A673 (cell line): ENCODE measurements at regions not wholly inside any gene's neighbourhood (a gene's known extent, or its start where the extent isn't known, plus 50 kb on each side); places are given as distances from the start of the nearest gene placed in this dataset.

Experiments used
- BruUV-seq: library from RNA; stranded (reverse); fragments of 400-500 nt; replicated peaks from 2 replicates; lab custom pipeline; 2021; lab: Mats Ljungman, UMichigan
- CTCF ChIA-PET: fragments of 300-600 bp; sonication (Branson Sonifier 250); formaldehyde crosslinking; loops from one replicate; lab custom pipeline; 2022; ENCODE audit warnings: antibody characterized with exemption; lab: Charles Lee
- POLR2A ChIA-PET: fragments of 300-600 bp; sonication (Branson Sonifier 250); formaldehyde crosslinking; loops from one replicate; lab custom pipeline; 2022; ENCODE audit warnings: antibody characterized with exemption; ENCODE audit not compliant: low non-redundant PET; lab: Charles Lee
- DNase-seq: peaks from one replicate; pipeline ENCODE4 v3.0.0-alpha.2; 2015; ENCODE audit warnings: low spot score
- H3K27ac ChIP-seq: fragments of 200-600 bp; sonication (generic); 2 replicates; pipeline ENCODE4 v1.5.1; 2016; ENCODE audit warnings: mixed run types, low read depth, mild to moderate bottlenecking, mixed read lengths, antibody characterized with exemption, low read length; ENCODE audit not compliant: poor library complexity, severe bottlenecking
- H3K27me3 ChIP-seq: fragments of 200-600 bp; sonication (generic); replicated peaks from 2 replicates; pipeline ENCODE4 v1.6.1; 2017; ENCODE audit warnings: mixed run types, low read depth, mild to moderate bottlenecking, mixed read lengths, antibody characterized with exemption, low read length; ENCODE audit not compliant: insufficient read depth, poor library complexity
- H3K36me3 ChIP-seq: fragments of 200-600 bp; sonication (generic); 2 replicates; pipeline ENCODE4 v1.6.1; 2016; ENCODE audit warnings: mixed run types, mild to moderate bottlenecking, mixed read lengths, antibody characterized with exemption, low read length; ENCODE audit not compliant: insufficient read depth, poor library complexity, severe bottlenecking
- H3K4me1 ChIP-seq: fragments of 200-600 bp; sonication (generic); 2 replicates; pipeline ENCODE4 v1.6.1; 2017; ENCODE audit warnings: mixed run types, mild to moderate bottlenecking, mixed read lengths, antibody characterized with exemption, low read length; ENCODE audit not compliant: insufficient read depth, poor library complexity, severe bottlenecking
- H3K4me3 ChIP-seq: fragments of 200-600 bp; sonication (generic); 2 replicates; pipeline ENCODE4 v1.5.1; 2016; ENCODE audit warnings: low read depth, mixed run types, mild to moderate bottlenecking, mixed read lengths, low read length; ENCODE audit not compliant: poor library complexity, severe bottlenecking
- H3K9me3 ChIP-seq: fragments of 200-600 bp; sonication (generic); 2 replicates; pipeline ENCODE4 v1.6.1; 2016; ENCODE audit warnings: mixed run types, low read depth, mild to moderate bottlenecking, mixed read lengths, antibody characterized with exemption, low read length; ENCODE audit not compliant: poor library complexity, severe bottlenecking
- EZH2 ChIP-seq: fragments of 200-600 bp; sonication (generic); IDR thresholded peaks from 2 replicates; pipeline ENCODE4 v1.6.1; 2017; ENCODE audit warnings: borderline replicate concordance, low read depth, mild to moderate bottlenecking, mixed read lengths, antibody characterized with exemption, low read length; ENCODE audit not compliant: poor library complexity, severe bottlenecking
- intact Hi-C: fragments of 100-400 bp; cut with micrococcal nuclease; formaldehyde crosslinking; loops from one replicate; pipeline ENCODE4 v1.10.0; 2022; ENCODE audit not compliant: unreplicated experiment
- TF ChIP-seq, protein P1 (sequence below): fragments of 300-800, 200-600 bp; sonication (generic); conservative IDR thresholded peaks from 2 replicates; pipeline ENCODE4 v1.5.1; 2017; ENCODE audit warnings: low read depth, mild to moderate bottlenecking, antibody characterized with exemption, low read length, moderate library complexity, mixed read lengths

DNA sequence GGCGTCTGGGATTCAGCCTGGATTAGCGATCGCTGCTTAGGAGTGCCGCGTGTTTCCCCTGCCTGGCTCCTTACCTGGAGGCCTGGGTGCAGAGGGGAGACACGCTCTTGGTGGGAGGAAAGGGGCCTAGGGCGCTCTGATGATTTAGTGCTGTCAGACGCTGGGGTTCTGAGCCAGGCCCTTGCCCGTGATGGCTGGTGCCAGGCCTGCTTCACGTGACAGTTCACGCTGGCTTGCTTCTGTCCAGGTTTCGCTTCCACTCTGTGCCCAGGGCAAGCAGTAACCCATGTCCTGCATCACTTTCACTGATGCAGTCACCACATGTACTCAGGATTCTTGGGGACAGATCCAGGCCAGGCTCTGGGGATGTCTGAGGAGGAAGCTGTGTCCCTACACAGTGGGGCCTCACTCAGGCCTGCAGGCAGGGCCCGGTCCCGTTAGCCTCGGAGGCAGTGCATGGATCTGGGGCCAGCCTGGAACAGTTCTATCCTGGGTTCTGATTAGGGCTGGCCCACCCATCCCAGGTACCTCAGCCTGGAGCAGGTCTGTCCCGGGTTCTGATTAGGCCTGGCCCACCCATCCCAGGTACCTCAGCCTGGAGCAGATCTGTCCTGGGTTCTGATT lies 1220.9 kb downstream of the BRD1 start:
- Histone ChIP-seq H3K27me3 (no peaks in the 10 kb centered on the region), H3K4me1 (no peaks in the 10 kb centered on the region), H3K36me3 (peaks cover 8% of the 10 kb centered on the region), H3K4me3 (no peak overlapping the region), H3K9me3 (no peaks in the 10 kb centered on the region), H3K27ac (no peak overlapping the region)
- DNase-seq: no peak
- BruUV-seq: no TSS peak
- CTCF ChIA-PET: no interaction called here
- intact Hi-C loops: no loop called here
- TF ChIP-seq EZH2: no peak
- TF ChIP-seq, protein P1, sequence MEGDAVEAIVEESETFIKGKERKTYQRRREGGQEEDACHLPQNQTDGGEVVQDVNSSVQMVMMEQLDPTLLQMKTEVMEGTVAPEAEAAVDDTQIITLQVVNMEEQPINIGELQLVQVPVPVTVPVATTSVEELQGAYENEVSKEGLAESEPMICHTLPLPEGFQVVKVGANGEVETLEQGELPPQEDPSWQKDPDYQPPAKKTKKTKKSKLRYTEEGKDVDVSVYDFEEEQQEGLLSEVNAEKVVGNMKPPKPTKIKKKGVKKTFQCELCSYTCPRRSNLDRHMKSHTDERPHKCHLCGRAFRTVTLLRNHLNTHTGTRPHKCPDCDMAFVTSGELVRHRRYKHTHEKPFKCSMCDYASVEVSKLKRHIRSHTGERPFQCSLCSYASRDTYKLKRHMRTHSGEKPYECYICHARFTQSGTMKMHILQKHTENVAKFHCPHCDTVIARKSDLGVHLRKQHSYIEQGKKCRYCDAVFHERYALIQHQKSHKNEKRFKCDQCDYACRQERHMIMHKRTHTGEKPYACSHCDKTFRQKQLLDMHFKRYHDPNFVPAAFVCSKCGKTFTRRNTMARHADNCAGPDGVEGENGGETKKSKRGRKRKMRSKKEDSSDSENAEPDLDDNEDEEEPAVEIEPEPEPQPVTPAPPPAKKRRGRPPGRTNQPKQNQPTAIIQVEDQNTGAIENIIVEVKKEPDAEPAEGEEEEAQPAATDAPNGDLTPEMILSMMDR: no peak
- POLR2A ChIA-PET: no interaction called here

DNA sequence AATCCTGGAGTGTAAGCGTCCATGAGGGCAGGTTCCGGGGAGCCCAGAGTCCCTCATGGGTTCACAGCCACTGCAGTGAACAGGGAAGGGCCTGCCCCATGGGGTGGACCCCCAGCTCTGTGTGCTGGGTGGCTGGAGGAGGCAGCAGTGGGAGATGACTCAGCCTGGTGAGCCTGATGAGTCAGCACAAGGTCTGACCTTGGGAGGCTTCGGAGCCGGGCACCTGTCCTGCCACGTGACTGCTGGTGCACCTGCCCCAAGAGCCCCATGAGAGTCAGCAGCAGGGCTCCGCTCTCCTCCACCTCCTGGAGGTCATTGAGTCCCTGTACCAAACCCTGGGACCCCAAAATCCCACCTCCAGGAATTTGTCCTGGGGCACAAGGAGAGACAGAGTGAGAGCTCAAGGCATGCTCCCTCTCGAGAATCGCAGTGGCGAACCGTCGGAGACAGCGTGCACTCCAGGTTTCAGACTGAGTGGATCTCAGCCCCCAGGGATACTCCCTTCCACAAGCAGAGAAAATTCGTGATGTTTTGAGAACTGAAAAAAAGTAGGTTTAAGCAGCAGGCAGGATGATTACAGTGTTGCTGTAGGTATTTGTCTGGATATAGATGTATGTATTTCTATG lies 1221.7 kb downstream of the BRD1 start:
- Histone ChIP-seq H3K27me3 (no peaks in the 10 kb centered on the region), H3K27ac (no peak overlapping the region), H3K36me3 (peaks cover 8% of the 10 kb centered on the region), H3K4me1 (no peaks in the 10 kb centered on the region), H3K9me3 (no peaks in the 10 kb centered on the region), H3K4me3 (no peak overlapping the region)
- intact Hi-C loops: no loop called here
- DNase-seq: no peak
- TF ChIP-seq EZH2: no peak
- TF ChIP-seq, protein P1: no peak
- no TSS peak for BruUV-seq
- CTCF ChIA-PET: no interaction called here
- POLR2A ChIA-PET: no interaction called here

DNA sequence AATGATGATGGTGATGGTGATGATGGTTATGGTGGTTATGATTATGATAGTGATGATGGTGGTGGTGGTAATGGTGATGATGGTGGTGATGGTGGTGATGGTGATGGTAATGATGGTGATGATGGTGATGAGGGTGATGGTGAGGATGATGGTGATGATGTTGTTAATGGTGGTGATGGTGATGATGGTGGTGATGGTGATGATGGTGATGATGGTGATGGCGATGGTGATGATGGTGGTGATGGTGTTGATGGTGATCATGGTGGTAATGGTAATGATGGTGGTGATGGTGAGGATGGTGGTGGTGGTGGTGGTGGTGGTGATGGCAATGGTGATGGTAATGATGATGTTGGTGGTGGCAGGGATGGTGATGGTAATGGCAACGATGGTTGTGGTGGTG lies 1222.5 kb downstream of the BRD1 start:
- ChIA-PET POLR2A (no interaction called here), CTCF (no interaction called here)
- TF ChIP-seq EZH2: no peak
- TF ChIP-seq, protein P1: no peak
- Histone ChIP-seq H3K4me3 (no peak overlapping the region), H3K36me3 (peaks cover 8% of the 10 kb centered on the region), H3K27ac (no peak overlapping the region), H3K27me3 (no peaks in the 10 kb centered on the region), H3K9me3 (no peaks in the 10 kb centered on the region), H3K4me1 (no peaks in the 10 kb centered on the region)
- no TSS peak for BruUV-seq
- intact Hi-C loops: no loop called here
- DNase-seq: no peak
